RWPE2 (cell line): ENCODE measurements at regions not wholly inside any gene's neighbourhood (a gene's known extent, or its start where the extent isn't known, plus 50 kb on each side); places are given as distances from the start of the nearest gene placed in this dataset.
"Not testable (repeated sequence)": the region's sequence is repeated elsewhere in the genome, so short reads cannot be mapped to it uniquely, and the experiment has no call there.

Source experiments
- ATAC-seq: fragments of 200-7000 bp; cut with Tn5 transposase; 3 replicates; pipeline ENCODE4 v1.9.1; 2021; ENCODE audit warnings: low read depth
- DNase-seq: peaks from one replicate; pipeline ENCODE4 v3.0.0-alpha.2; 2020; ENCODE audit warnings: low spot score
- H3K27ac ChIP-seq: fragments of 450-650 bp; 2 replicates; pipeline ENCODE4 v1.5.1; 2017; ENCODE audit warnings: mild to moderate bottlenecking; ENCODE audit not compliant: poor library complexity, severe bottlenecking
- H3K27me3 ChIP-seq: fragments of 250-450 bp; sonication (Bioruptor Pico); 2 replicates; pipeline ENCODE4 v1.5.1; 2021; ENCODE audit warnings: mild to moderate bottlenecking, moderate library complexity; ENCODE audit not compliant: insufficient read depth, poor library complexity, severe bottlenecking
- H3K36me3 ChIP-seq: fragments of 250-450 bp; sonication (Bioruptor Pico); 2 replicates; pipeline ENCODE4 v1.5.1; 2020; ENCODE audit warnings: low read depth, mild to moderate bottlenecking, moderate library complexity
- H3K4me1 ChIP-seq: fragments of 250-450 bp; sonication (Bioruptor Pico); 2 replicates; pipeline ENCODE4 v1.5.1; 2021; ENCODE audit warnings: mild to moderate bottlenecking, moderate library complexity; ENCODE audit not compliant: insufficient read depth, poor library complexity, severe bottlenecking
- H3K4me3 ChIP-seq: fragments of 250-450 bp; sonication (Bioruptor Pico); 2 replicates; pipeline ENCODE4 v1.5.1; 2021; ENCODE audit warnings: mild to moderate bottlenecking, moderate library complexity; ENCODE audit not compliant: severe bottlenecking
- H3K9me3 ChIP-seq: fragments of 250-450 bp; sonication (Bioruptor Pico); 2 replicates; pipeline ENCODE4 v1.5.1; 2021; ENCODE audit warnings: mild to moderate bottlenecking, moderate library complexity; ENCODE audit not compliant: severe bottlenecking
- CTCF ChIP-seq: fragments of 450-650 bp; IDR thresholded peaks from one replicate; pipeline ENCODE4 v1.5.1; 2017; ENCODE audit warnings: mild to moderate bottlenecking, moderate library complexity; ENCODE audit not compliant: poor library complexity, severe bottlenecking

DNA sequence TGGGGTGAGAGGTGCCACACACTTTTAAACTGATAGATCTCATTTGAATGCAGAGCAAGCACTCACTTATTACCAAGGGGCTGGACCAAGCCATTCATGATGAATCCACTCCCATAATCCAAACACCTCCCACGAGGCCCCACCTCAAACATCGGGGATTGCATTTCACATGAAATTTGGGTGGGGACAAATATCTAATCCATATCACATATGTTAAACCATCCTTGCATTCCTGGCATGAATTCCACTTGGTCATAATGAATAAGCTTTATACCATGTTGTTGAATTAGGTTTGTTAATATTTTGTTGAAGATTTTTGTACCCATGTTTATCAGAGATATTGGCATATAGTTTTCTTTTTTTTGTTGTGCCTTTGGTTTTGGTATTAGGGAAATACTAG, 1198.7 kb upstream of the ATXN8OS start:
- Histone ChIP-seq H3K4me1 (no peaks in the 10 kb centered on the region), H3K4me3 (no peak overlapping the region), H3K9me3 (no peaks in the 10 kb centered on the region), H3K27ac (no peak overlapping the region), H3K36me3 (no peaks in the 10 kb centered on the region), H3K27me3 (no peaks in the 10 kb centered on the region)
- no peak for DNase-seq
- no peak for TF ChIP-seq CTCF
- no peak for ATAC-seq

- Histone ChIP-seq H3K27ac (no peak overlapping the region), H3K4me3 (no peak overlapping the region), H3K27me3 (no peaks in the 10 kb centered on the region), H3K36me3 (no peaks in the 10 kb centered on the region), H3K9me3 (no peaks in the 10 kb centered on the region), H3K4me1 (no peaks in the 10 kb centered on the region)
- no peak for DNase-seq
- TF ChIP-seq CTCF, result no peak
- ATAC-seq, result no peak
Observed at GRCh38 chr13:68905186-68905585, 1202.4 kb upstream of the ATXN8OS start.

- DNase-seq, result no peak
- H3K27me3 ChIP-seq, result no peaks in the 10 kb centered on the region
- H3K9me3 ChIP-seq, result no peaks in the 10 kb centered on the region
- no peaks in the 10 kb centered on the region for H3K4me1 ChIP-seq
- no peak for ATAC-seq
- H3K36me3 ChIP-seq, result no peaks in the 10 kb centered on the region
- no peak for TF ChIP-seq CTCF
- no peak overlapping the region for H3K27ac ChIP-seq
- H3K4me3 ChIP-seq, result no peak overlapping the region
Observed at GRCh38 chr13:68897331-68897928, 1210.2 kb upstream of the ATXN8OS start.

- Histone ChIP-seq H3K27me3 (no peaks in the 10 kb centered on the region), H3K36me3 (no peaks in the 10 kb centered on the region), H3K4me3 (no peak overlapping the region), H3K4me1 (no peaks in the 10 kb centered on the region), H3K27ac (no peak overlapping the region), H3K9me3 (no peaks in the 10 kb centered on the region)
- peak; percentile 53; the same call in 1 of the 3 replicates for ATAC-seq
- DNase-seq, result no peak
- no peak for TF ChIP-seq CTCF
Observed at GRCh38 chr13:68895696-68896095, 1211.9 kb upstream of the ATXN8OS start.

DNA sequence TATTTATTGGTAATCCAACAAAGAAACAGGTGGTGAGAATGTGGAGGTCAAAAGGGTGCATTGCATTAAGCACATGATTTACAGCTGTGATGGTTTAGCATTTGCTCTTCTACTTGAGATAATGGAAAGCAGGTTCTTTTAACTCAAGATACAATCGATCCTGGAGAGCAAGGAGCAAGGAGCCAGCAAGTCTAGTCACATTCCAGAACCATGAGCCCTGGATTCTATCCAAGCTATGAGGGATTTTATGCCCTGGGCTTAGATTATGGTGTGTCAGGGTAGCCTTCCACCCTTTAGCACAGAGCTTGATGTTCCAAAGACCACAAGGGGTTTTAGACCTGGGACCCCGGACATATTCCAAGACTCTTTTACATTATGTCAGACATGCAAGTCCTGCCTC, 1213.9 kb upstream of the ATXN8OS start:
- not testable (repeated sequence) for H3K27ac ChIP-seq, H3K27me3 ChIP-seq, H3K4me3 ChIP-seq, H3K4me1 ChIP-seq, H3K9me3 ChIP-seq, ATAC-seq, H3K36me3 ChIP-seq, DNase-seq

DNA sequence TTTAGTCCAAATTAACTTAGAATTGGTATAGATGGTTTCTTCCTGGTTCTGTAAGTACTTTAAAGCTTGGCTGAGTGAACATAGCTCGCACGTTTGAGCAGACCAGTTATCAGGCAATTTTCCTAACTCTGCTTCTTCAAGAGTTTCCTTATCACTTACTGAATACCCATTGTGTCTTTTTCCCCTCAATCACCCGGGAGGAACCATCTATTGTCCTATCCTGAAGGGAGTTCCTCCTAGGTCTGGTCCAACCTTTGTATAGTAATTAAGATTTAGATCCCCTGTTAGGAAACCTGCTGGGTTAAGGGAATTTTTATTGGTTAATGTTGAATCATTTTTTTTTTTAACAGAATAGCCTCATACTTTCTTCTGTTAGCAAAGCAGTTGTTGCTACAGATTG, 1215.0 kb upstream of the ATXN8OS start:
- not testable (repeated sequence) for H3K9me3 ChIP-seq, H3K27ac ChIP-seq, H3K4me3 ChIP-seq, H3K36me3 ChIP-seq, ATAC-seq, H3K27me3 ChIP-seq, H3K4me1 ChIP-seq, DNase-seq

DNA sequence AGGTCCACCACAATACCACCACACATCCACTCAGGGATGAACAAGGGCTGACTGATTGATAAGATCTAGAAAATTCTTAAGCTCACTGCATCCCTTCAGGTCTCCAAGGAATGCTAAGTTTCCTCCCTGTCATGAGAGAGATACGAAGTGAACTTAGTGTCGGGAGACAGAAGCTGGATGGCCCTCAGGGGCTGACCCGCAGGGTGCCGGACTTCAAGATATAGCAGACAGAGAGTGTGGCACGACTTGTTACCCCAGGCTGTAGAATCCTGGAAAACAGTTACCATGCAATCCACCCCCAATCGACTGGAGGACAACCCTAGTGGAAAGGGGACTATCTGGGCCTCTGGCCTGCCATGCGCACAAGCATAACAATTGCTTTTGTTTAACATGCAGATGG, 1217.5 kb upstream of the ATXN8OS start:
- not testable (repeated sequence) for H3K9me3 ChIP-seq, H3K27ac ChIP-seq, ATAC-seq, H3K36me3 ChIP-seq, H3K4me3 ChIP-seq, H3K27me3 ChIP-seq, H3K4me1 ChIP-seq, DNase-seq
